Chondrocyte (in vitro differentiated cells): ENCODE measurements at regions not wholly inside any gene's neighbourhood (a gene's known extent, or its start where the extent isn't known, plus 50 kb on each side); places are given as distances from the start of the nearest gene placed in this dataset.

Source experiments
- DNase-seq: peaks from one replicate; pipeline ENCODE4 v3.0.0; 2021; ENCODE audit warnings: mixed read lengths, low spot score
- H3K27ac Mint-ChIP-seq: one replicate; pipeline ENCODE4 v1.8.0; 2021; ENCODE audit warnings: mild to moderate bottlenecking, moderate library complexity, mixed read lengths; ENCODE audit not compliant: unreplicated experiment
- H3K27me3 Mint-ChIP-seq: 2 replicates; pipeline ENCODE4 v1.8.0; 2021; ENCODE audit warnings: low read depth, mixed read lengths
- H3K36me3 Mint-ChIP-seq: 2 replicates; pipeline ENCODE4 v1.8.0; 2021; ENCODE audit warnings: low read depth, mixed read lengths
- H3K4me1 Mint-ChIP-seq: 2 replicates; pipeline ENCODE4 v1.8.0; 2021; ENCODE audit warnings: low read depth, mild to moderate bottlenecking, mixed read lengths
- H3K4me3 Mint-ChIP-seq: one replicate; pipeline ENCODE4 v1.8.0; 2021; ENCODE audit warnings: mild to moderate bottlenecking, moderate library complexity, mixed read lengths; ENCODE audit not compliant: unreplicated experiment
- H3K9me3 Mint-ChIP-seq: 2 replicates; pipeline ENCODE4 v1.8.0; 2021; ENCODE audit warnings: low read depth, mixed read lengths
- TF ChIP-seq, protein P1 (sequence below): fragments of 200-600 bp; sonication (generic); IDR thresholded peaks from 2 replicates; pipeline ENCODE4 v1.5.0; 2021; ENCODE audit warnings: antibody characterized with exemption, mild to moderate bottlenecking, moderate library complexity

DNA sequence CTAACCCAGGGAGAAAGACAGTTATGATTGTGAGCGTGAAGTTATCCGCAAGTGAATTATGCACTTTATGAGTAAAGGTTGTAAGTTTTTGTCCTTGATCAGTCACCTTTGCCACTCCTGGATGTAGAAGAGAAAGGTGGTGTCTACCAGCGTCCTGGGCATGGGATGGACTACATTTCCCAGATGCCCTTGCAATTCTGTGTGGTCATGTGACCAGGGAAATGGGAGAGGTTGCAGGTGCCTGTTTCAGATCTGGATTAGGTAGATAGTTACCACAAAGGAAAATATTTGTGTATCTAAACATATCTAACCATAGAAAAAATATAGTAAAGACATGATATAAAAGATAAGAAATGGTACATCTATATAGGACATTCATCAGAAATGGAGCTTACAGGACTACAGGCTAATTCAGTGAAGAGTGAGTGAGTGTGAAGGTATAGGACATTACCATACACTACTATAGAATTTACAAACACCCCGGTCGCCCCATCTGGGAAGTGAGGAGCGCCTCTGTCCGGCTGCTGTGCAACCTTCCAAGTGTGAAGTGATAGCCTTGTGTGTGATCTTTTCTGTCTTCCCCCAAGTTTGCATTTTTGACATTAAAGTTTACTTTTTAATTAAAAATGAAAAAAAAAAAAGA is 51.6 kb upstream of the CACNA1A start:
- peaks cover 7% of the 10 kb centered on the region for H3K9me3 Mint-ChIP-seq
- no peak for DNase-seq
- no peak overlapping the region for H3K4me3 Mint-ChIP-seq
- H3K36me3 Mint-ChIP-seq: peaks cover 2% of the 10 kb centered on the region
- H3K27me3 Mint-ChIP-seq: peaks cover 34% of the 10 kb centered on the region
- no peaks in the 10 kb centered on the region for H3K4me1 Mint-ChIP-seq
- H3K27ac Mint-ChIP-seq: no peak overlapping the region
- TF ChIP-seq, protein P1, sequence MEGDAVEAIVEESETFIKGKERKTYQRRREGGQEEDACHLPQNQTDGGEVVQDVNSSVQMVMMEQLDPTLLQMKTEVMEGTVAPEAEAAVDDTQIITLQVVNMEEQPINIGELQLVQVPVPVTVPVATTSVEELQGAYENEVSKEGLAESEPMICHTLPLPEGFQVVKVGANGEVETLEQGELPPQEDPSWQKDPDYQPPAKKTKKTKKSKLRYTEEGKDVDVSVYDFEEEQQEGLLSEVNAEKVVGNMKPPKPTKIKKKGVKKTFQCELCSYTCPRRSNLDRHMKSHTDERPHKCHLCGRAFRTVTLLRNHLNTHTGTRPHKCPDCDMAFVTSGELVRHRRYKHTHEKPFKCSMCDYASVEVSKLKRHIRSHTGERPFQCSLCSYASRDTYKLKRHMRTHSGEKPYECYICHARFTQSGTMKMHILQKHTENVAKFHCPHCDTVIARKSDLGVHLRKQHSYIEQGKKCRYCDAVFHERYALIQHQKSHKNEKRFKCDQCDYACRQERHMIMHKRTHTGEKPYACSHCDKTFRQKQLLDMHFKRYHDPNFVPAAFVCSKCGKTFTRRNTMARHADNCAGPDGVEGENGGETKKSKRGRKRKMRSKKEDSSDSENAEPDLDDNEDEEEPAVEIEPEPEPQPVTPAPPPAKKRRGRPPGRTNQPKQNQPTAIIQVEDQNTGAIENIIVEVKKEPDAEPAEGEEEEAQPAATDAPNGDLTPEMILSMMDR: no peak

DNA sequence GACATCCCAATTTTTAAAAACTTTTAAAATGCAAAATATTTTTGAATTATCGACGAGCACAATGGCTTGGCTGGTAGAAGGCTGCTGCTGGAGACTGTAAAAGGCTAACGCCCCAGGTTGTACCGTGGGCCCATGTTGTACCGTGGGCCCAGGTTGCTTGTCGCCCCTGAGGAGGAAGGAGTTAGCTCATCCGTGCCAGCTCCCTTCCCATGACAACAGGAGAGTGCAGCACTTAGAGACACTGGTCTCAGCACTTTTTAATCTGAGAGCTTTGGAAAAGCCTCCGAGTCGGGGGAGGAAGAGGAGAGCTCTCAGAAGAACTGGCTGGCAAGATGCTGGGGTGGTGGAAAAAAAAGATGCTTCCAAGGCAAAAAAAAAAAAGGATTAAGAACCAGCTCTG is 50.3 kb upstream of the CACNA1A start:
- Mint-ChIP-seq H3K9me3 (peaks cover 7% of the 10 kb centered on the region), H3K27me3 (peaks cover 40% of the 10 kb centered on the region), H3K4me1 (no peaks in the 10 kb centered on the region), H3K4me3 (no peak overlapping the region), H3K27ac (no peak overlapping the region), H3K36me3 (peaks cover 2% of the 10 kb centered on the region)
- no peak for DNase-seq
- TF ChIP-seq, protein P1: no peak
